T1000 (cell line): ENCODE measurements at regions not wholly inside any gene's neighbourhood (a gene's known extent, or its start where the extent isn't known, plus 50 kb on each side); places are given as distances from the start of the nearest gene placed in this dataset.
A peak's percentile ranks its signal among the peaks of the same experiment; 100 is the strongest.
"Not testable (repeated sequence)": the region's sequence is repeated elsewhere in the genome, so short reads cannot be mapped to it uniquely, and the experiment has no call there.

Experiments
- DNase-seq: peaks from one replicate; lab custom pipeline; 2025; ENCODE audit warnings: mixed read lengths; lab: John Stamatoyannopoulos, UW

DNA sequence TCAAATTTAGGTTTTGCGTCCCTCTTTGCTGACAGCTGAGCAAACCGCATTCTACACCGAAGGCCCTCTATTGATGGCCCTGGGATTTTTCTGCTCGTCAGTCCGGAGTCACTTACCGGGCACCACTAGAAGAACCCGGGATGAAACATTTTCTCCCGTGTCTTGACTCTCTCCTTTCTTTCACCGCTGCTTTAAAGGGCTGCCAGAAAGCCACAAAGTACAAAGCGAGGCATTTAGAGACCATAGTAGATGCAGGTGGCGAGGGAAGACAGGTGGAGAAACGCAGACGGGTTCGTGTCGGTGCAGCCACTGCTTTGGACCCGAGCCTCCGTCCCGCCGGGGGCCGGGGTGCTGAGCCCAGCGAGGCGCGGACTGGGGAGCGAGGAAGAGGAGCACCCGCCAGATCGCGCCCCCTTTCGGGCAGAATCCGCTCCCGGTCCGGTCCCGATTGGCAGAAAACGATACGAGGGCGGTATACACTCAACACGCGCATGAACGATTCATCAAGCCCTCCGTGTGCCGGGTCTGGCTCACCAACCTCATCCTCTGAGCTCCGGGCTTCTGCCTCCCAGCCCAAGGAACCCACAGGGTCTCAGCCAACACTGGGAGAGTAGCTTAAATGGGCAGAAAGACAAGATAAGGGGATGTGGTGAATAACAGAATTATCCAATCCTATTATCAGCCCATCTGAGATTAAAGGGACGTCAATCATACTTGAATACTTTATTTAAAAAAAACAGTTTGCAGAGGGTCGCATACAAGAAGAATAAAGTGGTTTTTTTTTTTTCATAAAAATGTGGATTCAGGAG is 84.9 kb downstream of the TRIM27 start:
- DNase-seq, result peak; percentile 76

DNA sequence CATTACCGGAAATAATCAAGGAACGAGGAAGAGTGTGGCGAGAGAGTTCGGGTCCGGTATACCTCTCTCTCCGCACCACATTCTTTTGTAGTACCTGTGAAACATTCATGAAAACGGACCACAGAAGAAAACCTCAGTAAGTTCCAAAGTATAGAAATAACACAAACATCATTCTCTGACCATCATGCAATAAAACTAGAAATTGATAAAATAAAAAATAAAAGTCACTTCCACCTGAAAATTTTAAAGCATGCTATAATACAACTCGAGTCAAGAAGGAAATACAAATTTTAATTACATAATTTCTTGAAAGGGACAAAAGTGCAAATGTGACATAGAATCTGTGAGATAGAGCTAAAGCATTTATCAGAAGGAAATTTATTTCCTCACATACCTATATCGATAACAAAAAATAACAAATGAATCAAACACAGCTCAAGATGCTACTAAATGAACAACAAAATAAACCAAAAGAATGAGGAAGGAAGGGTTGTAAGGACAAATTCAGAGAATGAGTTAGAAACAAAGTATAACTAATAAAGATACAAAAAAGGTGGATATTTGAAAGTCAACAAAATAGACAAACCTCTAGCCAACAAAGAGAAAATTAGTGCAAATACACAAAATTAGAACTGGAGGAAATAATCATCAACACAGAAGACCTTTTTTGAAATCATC is 84.2 kb downstream of the TRIM27 start:
- DNase-seq, result no peak

DNA sequence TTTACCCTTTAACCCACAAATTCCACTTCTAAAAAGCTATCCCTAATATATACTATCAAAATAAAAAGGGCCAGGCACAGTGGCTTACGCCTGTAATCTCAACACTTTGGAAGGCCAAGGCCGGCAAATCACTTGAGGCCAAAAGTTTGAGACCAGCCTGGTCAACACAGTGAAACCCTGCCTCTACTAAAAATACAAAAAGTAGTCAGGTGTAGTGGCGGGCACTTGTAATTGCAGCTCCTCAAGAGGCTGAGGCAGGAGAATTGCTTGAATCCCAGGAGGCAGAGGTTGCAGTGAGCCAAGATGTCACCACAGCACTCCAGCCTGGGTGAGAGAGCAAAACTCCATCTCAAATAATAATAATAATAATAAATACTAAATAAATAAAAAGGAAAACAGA is 82.5 kb downstream of the TRIM27 start:
- DNase-seq, result no peak

DNA sequence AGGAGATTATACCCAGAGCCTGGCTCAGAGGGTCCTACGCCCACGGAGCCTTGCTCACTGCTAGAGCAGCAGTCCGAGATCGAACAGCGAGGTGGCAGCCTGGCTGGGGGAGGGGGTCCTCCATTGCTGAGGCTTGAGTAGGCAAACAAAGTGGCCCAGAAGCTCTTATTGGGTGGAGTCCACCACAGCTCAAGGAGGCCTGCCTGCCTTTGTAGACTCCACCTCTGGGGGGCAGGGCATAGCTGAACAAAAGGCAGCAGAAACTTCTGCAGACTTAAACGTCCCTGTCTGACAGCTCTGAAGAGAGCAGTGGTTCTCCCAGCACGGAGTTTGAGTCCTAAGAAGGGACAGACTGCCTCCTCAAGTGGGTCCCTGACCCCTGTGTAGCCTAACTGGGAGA is 75.0 kb downstream of the TRIM27 start:
- DNase-seq, result not testable (repeated sequence)
